BLaER1 treated with 17β-estradiol and CSF1 and Interleukin-3, amounts not matched to agents 10 nM and 100 nM (cell line): ENCODE measurements at regions not wholly inside any gene's neighbourhood (a gene's known extent, or its start where the extent isn't known, plus 50 kb on each side); places are given as distances from the start of the nearest gene placed in this dataset.
"Not testable (repeated sequence)": the region's sequence is repeated elsewhere in the genome, so short reads cannot be mapped to it uniquely, and the experiment has no call there.

Experiments
- H3K27ac ChIP-seq, 11 experiments: shearing (Covaris generic); formaldehyde crosslinking; 2 replicates each; pipeline ENCODE4 v1.8.1; 2022
- H3K27me3 ChIP-seq, 11 experiments: shearing (Covaris generic); formaldehyde crosslinking; 2 replicates each; pipeline ENCODE4 v1.8.1; 2022
- H3K36me3 ChIP-seq, 11 experiments: shearing (Covaris generic); formaldehyde crosslinking; 2 replicates each; pipeline ENCODE4 v1.8.1; 2022
- H3K4me1 ChIP-seq, 10 experiments: shearing (Covaris generic); formaldehyde crosslinking; 2 replicates each; pipeline ENCODE4 v1.8.1; 2022
- H3K4me2 ChIP-seq, 11 experiments: shearing (Covaris generic); formaldehyde crosslinking; 2 replicates each; pipeline ENCODE4 v1.8.1; 2022
- H3K4me3 ChIP-seq, 10 experiments: shearing (Covaris generic); formaldehyde crosslinking; 2 replicates each; pipeline ENCODE4 v1.8.1; 2022
- H3K9ac ChIP-seq, 11 experiments: shearing (Covaris generic); formaldehyde crosslinking; 2 replicates each; pipeline ENCODE4 v1.8.1; 2022
- H3K9me3 ChIP-seq, 11 experiments: shearing (Covaris generic); formaldehyde crosslinking; replicated peaks in 1 of 11; 2 replicates each; pipeline ENCODE4 v1.8.1; 2022
- H4K20me1 ChIP-seq, 11 experiments: shearing (Covaris generic); formaldehyde crosslinking; 2 replicates each; pipeline ENCODE4 v1.8.1; 2022
- Cebpa-rat ChIP-seq, 11 experiments: shearing (Covaris generic); IDR thresholded peaks; 2 replicates each; pipeline ENCODE4 v1.8.1; 2022

GRCh38 chr9:135190789-135191577 lies 103.5 kb downstream of the OLFM1 start:
- Histone ChIP-seq H3K9me3 (no peaks in the 10 kb centered on the region), H4K20me1 (peaks cover 0 to 10% (median 0%) of the 10 kb centered on the region in 11 experiments; a peak in 2 of 22 replicates), H3K4me2 (0 out of 22 replicates have a peak overlapping the region, but pooled peaks of 1 of the 11 experiments have one; percentile 5), H3K27me3 (peaks cover 0 to 9% (median 0%) of the 10 kb centered on the region in 11 experiments; a peak in 3 of 22 replicates), H3K27ac (no peak overlapping the region), H3K9ac (no peak overlapping the region), H3K4me3 (no peak overlapping the region), H3K36me3 (no peaks in the 10 kb centered on the region), H3K4me1 (peaks cover 0 to 49% (median 32%) of the 10 kb centered on the region in 10 experiments; a peak in 14 of 20 replicates)
- no peak for TF ChIP-seq Cebpa-rat (IDR thresholded peaks at IDR 0.05)

- Histone ChIP-seq H3K4me1 (peaks cover 0 to 32% (median 20%) of the 10 kb centered on the region in 10 experiments; a peak in 14 of 20 replicates), H3K9ac (peak overlapping the region in 1 of 11 experiments; percentile 18; a peak in 1 of 22 replicates), H3K27ac (no peak overlapping the region), H3K36me3 (no peaks in the 10 kb centered on the region), H3K4me2 (peak overlapping the region in 9 of 11 experiments; percentile 6 to 66 (median 46); a peak in 14 of 22 replicates), H4K20me1 (peaks cover 0 to 6% (median 0%) of the 10 kb centered on the region in 11 experiments; a peak in 4 of 22 replicates), H3K9me3 (no peaks in the 10 kb centered on the region), H3K4me3 (no peak overlapping the region), H3K27me3 (no peaks in the 10 kb centered on the region)
- TF ChIP-seq Cebpa-rat (IDR thresholded peaks at IDR 0.05), result no peak
Measured at GRCh38 chr9:135192686-135193085, 105.2 kb downstream of the OLFM1 start.

GRCh38 chr9:135195975-135196374 lies 108.5 kb downstream of the OLFM1 start:
- H3K27ac ChIP-seq, H3K27me3 ChIP-seq, H3K4me3 ChIP-seq, H3K4me2 ChIP-seq, H3K9ac ChIP-seq, H3K36me3 ChIP-seq, H4K20me1 ChIP-seq: not testable (repeated sequence)
- Histone ChIP-seq H3K9me3 (peaks cover 5 to 15% (median 13%) of the 10 kb centered on the region in 11 experiments; a peak in 20 of 22 replicates), H3K4me1 (peaks cover 0 to 27% (median 20%) of the 10 kb centered on the region in 10 experiments; a peak in 14 of 20 replicates)

GRCh38 chr9:135196474-135196873 lies 109.0 kb downstream of the OLFM1 start:
- no peak overlapping the region for H3K9ac ChIP-seq
- H3K9me3 ChIP-seq, result peaks cover 7 to 20% (median 13%) of the 10 kb centered on the region in 11 experiments; a peak in 20 of 22 replicates
- H3K27me3 ChIP-seq, result no peaks in the 10 kb centered on the region
- no peak overlapping the region for H3K4me2 ChIP-seq
- TF ChIP-seq Cebpa-rat (IDR thresholded peaks at IDR 0.05), result no peak
- H3K4me3 ChIP-seq, result no peak overlapping the region
- H3K27ac ChIP-seq, result no peak overlapping the region
- peaks cover 0 to 4% (median 0%) of the 10 kb centered on the region in 11 experiments; a peak in 4 of 22 replicates for H4K20me1 ChIP-seq
- H3K36me3 ChIP-seq, result no peaks in the 10 kb centered on the region
- peaks cover 0 to 26% (median 20%) of the 10 kb centered on the region in 10 experiments; a peak in 14 of 20 replicates for H3K4me1 ChIP-seq

GRCh38 chr9:135198144-135198543 lies 110.7 kb downstream of the OLFM1 start:
- Histone ChIP-seq H3K27ac (no peak overlapping the region), H3K36me3 (no peaks in the 10 kb centered on the region), H3K4me2 (no peak overlapping the region), H3K4me3 (no peak overlapping the region), H4K20me1 (peaks cover 0 to 7% (median 0%) of the 10 kb centered on the region in 11 experiments; a peak in 3 of 22 replicates), H3K27me3 (no peaks in the 10 kb centered on the region), H3K9me3 (peaks cover 7 to 22% (median 13%) of the 10 kb centered on the region in 11 experiments; a peak in 20 of 22 replicates), H3K9ac (no peak overlapping the region), H3K4me1 (peaks cover 0 to 16% (median 11%) of the 10 kb centered on the region in 10 experiments; a peak in 13 of 20 replicates)
- no peak for TF ChIP-seq Cebpa-rat (IDR thresholded peaks at IDR 0.05)

GRCh38 chr9:135198586-135199285 lies 111.3 kb downstream of the OLFM1 start:
- peaks cover 7 to 22% (median 13%) of the 10 kb centered on the region in 11 experiments; a peak in 20 of 22 replicates for H3K9me3 ChIP-seq
- H3K4me1 ChIP-seq, result peaks cover 0 to 10% (median 5%) of the 10 kb centered on the region in 10 experiments; a peak in 10 of 20 replicates
- no peak overlapping the region for H3K9ac ChIP-seq
- H3K4me2 ChIP-seq, result no peak overlapping the region
- TF ChIP-seq Cebpa-rat (IDR thresholded peaks at IDR 0.05), result no peak
- no peak overlapping the region for H3K27ac ChIP-seq
- H3K27me3 ChIP-seq, result no peaks in the 10 kb centered on the region
- peaks cover 0 to 7% (median 0%) of the 10 kb centered on the region in 11 experiments; a peak in 3 of 22 replicates for H4K20me1 ChIP-seq
- no peaks in the 10 kb centered on the region for H3K36me3 ChIP-seq
- no peak overlapping the region for H3K4me3 ChIP-seq

GRCh38 chr9:135199489-135199888 lies 112.0 kb downstream of the OLFM1 start:
- Histone ChIP-seq H3K9me3 (peaks cover 7 to 22% (median 13%) of the 10 kb centered on the region in 11 experiments; a peak in 20 of 22 replicates), H3K4me2 (no peak overlapping the region), H3K27ac (no peak overlapping the region), H3K4me1 (peaks cover 0 to 4% (median 0%) of the 10 kb centered on the region in 10 experiments; a peak in 1 of 20 replicates), H3K36me3 (no peaks in the 10 kb centered on the region), H3K9ac (no peak overlapping the region), H3K4me3 (no peak overlapping the region), H3K27me3 (no peaks in the 10 kb centered on the region), H4K20me1 (peaks cover 0 to 7% (median 0%) of the 10 kb centered on the region in 11 experiments; a peak in 3 of 22 replicates)
- TF ChIP-seq Cebpa-rat (IDR thresholded peaks at IDR 0.05), result no peak

- no peak for TF ChIP-seq Cebpa-rat (IDR thresholded peaks at IDR 0.05)
Measured at GRCh38 chr9:135201711-135202110, 114.2 kb downstream of the OLFM1 start.

More at GRCh38 chr9:135201711-135202110, 114.2 kb downstream of the OLFM1 start:
- H3K4me1 ChIP-seq, result peaks cover 0 to 8% (median 0%) of the 10 kb centered on the region in 10 experiments; a peak in 4 of 20 replicates
- no peak overlapping the region for H3K27ac ChIP-seq
- no peak overlapping the region for H3K4me3 ChIP-seq
- H3K9ac ChIP-seq, result no peak overlapping the region
- H3K36me3 ChIP-seq, result no peaks in the 10 kb centered on the region
- H3K4me2 ChIP-seq, result no peak overlapping the region
- H3K27me3 ChIP-seq, result no peaks in the 10 kb centered on the region
- peaks cover 0 to 8% (median 0%) of the 10 kb centered on the region in 11 experiments; a peak in 2 of 22 replicates for H4K20me1 ChIP-seq
- peaks cover 7 to 22% (median 13%) of the 10 kb centered on the region in 11 experiments; a peak in 20 of 22 replicates for H3K9me3 ChIP-seq
